ENCODE measurements at regions not wholly inside any gene's neighbourhood (a gene's known extent, or its start where the extent isn't known, plus 50 kb on each side); places are given as distances from the start of the nearest gene placed in this dataset.

- TF ChIP-seq CTCF (IDR thresholded peaks at IDR 0.05) (no peak), POLR2A (IDR thresholded peaks at IDR 0.05) (no peak)
Observed at GRCh38 chr9:126157423-126157822, 169.2 kb upstream of the MVB12B start.

All from Peyer's patch (tissue), 4 donors.